ENCODE measurements at regions not wholly inside any gene's neighbourhood (a gene's known extent, or its start where the extent isn't known, plus 50 kb on each side); places are given as distances from the start of the nearest gene placed in this dataset.

DNA sequence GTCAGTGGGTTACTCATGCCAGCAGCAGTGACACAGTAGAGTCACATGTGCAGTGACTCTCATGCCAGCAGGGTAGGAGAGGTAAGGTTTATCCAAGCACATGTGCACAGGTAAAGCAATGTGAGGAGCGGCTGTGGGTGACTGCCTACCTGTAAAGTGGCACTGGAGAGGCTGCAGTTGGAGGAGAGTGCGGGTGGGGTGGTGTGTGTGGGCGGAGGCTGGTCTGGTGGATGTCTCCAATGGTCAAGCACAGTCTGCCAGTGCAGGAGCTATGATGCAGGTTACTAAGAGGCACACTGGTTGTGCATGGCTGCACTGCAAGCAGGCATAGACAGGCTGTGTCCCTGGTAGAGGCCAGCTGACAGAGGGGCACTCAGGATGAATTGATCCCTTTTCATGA is 588.2 kb upstream of the FTMT start:
- no peak for TF ChIP-seq POLR2A (IDR thresholded peaks at IDR 0.05)
- TF ChIP-seq, protein P1, sequence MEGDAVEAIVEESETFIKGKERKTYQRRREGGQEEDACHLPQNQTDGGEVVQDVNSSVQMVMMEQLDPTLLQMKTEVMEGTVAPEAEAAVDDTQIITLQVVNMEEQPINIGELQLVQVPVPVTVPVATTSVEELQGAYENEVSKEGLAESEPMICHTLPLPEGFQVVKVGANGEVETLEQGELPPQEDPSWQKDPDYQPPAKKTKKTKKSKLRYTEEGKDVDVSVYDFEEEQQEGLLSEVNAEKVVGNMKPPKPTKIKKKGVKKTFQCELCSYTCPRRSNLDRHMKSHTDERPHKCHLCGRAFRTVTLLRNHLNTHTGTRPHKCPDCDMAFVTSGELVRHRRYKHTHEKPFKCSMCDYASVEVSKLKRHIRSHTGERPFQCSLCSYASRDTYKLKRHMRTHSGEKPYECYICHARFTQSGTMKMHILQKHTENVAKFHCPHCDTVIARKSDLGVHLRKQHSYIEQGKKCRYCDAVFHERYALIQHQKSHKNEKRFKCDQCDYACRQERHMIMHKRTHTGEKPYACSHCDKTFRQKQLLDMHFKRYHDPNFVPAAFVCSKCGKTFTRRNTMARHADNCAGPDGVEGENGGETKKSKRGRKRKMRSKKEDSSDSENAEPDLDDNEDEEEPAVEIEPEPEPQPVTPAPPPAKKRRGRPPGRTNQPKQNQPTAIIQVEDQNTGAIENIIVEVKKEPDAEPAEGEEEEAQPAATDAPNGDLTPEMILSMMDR (IDR thresholded peaks at IDR 0.05) = no peak
- DNase-seq = peak; percentile 23 to 56
- no peaks in the 10 kb centered on the region for H3K9me3 ChIP-seq
- no peak overlapping the region for H3K27ac ChIP-seq
- H3K27me3 ChIP-seq = no peaks in the 10 kb centered on the region
- intact Hi-C loops (cut with DNase I) = no loop called here
- H3K4me1 ChIP-seq = no peaks in the 10 kb centered on the region
- WGBS, 2 donors = 30 to 34% methylated on average over 3 of the region's 3 CpGs
- no peak overlapping the region for H3K4me3 ChIP-seq (replicated peaks in 1 of 3)
- H3K36me3 ChIP-seq = no peaks in the 10 kb centered on the region

DNA sequence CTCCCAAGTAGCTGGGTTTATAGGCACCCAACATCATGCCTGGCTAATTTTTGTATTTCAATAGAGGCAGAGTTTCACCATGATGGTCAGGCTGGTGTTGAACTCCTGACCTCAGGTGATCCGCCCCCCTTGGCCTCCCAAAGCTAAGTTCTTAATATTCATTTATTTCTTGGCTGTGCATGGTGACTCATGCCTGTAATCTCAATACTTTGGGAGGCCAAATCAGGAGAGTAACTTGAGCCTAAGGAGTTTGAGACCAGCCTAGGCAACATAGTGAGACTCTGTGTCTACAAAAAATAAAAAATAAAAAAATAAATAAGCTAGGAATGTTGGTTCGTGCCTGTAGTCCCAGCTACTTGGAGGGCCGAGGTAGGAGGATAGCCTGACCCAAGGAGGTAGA is 587.1 kb upstream of the FTMT start:
- Histone ChIP-seq H3K4me1 (no peaks in the 10 kb centered on the region), H3K36me3 (no peaks in the 10 kb centered on the region), H3K27me3 (no peaks in the 10 kb centered on the region), H3K27ac (no peak overlapping the region), H3K4me3 (replicated peaks in 1 of 3) (no peak overlapping the region), H3K9me3 (no peaks in the 10 kb centered on the region)
- intact Hi-C loops (cut with DNase I) = no loop called here
- 83 to 93% methylated on average over 3 of the region's 3 CpGs for WGBS, 2 donors
- DNase-seq = no peak
- no peak for TF ChIP-seq POLR2A (IDR thresholded peaks at IDR 0.05)
- TF ChIP-seq, protein P1 (IDR thresholded peaks at IDR 0.05) = no peak

DNA sequence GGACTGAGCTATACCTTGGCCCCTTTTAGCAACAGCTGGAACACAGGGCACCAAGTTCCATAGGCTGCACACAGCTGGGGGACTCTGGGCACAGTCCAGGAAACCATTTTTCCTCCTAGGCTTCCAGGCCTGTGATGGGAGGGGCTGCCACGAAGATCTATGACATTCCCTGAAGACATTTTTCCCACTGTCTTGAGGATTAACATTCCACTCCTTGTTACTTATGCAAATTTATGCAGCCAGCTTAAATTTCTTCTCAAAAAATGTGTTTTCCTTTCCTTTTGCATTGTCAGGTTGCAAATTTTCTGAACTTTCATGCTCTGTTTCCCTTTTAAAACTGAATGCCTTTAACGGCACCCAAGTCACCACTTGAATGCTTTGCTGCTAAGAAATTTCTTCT is 580.1 kb upstream of the FTMT start:
- Histone ChIP-seq H3K4me1 (no peaks in the 10 kb centered on the region), H3K27me3 (no peaks in the 10 kb centered on the region), H3K9me3 (no peaks in the 10 kb centered on the region), H3K4me3 (replicated peaks in 1 of 3) (no peak overlapping the region), H3K36me3 (no peaks in the 10 kb centered on the region), H3K27ac (no peak overlapping the region)
- DNase-seq = no peak
- TF ChIP-seq POLR2A (IDR thresholded peaks at IDR 0.05) = no peak
- TF ChIP-seq, protein P1 (IDR thresholded peaks at IDR 0.05) = no peak
- intact Hi-C loops (cut with DNase I) = no loop called here
- 57 to 73% methylated on average over 2 of the region's 2 CpGs for WGBS, 2 donors

DNA sequence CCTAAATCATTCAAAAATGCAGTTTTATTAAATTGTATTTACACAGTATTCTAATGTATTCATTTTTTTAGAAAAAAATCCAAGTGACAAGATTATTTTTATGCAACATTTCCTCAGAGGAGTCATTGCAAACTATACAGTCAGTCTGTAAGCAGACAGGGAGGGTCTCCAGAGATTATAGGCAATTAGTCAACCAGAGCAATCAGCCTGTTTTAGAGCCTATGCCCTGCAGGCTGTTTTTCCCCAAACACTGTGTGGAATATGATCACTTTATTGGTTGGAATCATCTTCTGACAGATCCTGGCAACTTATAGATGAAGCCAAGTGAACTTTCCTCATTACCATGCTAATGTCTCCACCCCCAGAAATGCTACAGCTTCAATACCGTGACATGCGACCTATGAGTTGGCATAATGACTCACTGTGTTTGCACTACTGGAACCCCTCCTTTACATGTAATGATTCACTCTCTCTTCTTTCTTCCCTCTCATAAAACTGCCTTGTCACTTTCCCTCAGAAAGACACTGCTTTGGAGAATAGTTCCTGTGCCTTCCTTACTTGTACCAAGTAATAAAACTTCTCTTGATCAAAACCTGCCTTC is 577.7 kb upstream of the FTMT start:
- no peak for TF ChIP-seq POLR2A (IDR thresholded peaks at IDR 0.05)
- Histone ChIP-seq H3K27me3 (no peaks in the 10 kb centered on the region), H3K36me3 (no peaks in the 10 kb centered on the region), H3K4me3 (replicated peaks in 1 of 3) (no peak overlapping the region), H3K27ac (no peak overlapping the region), H3K4me1 (no peaks in the 10 kb centered on the region), H3K9me3 (no peaks in the 10 kb centered on the region)
- intact Hi-C loops (cut with DNase I) = no loop called here
- 70 to 89% methylated on average over 2 of the region's 2 CpGs for WGBS, 2 donors
- DNase-seq = no peak

DNA sequence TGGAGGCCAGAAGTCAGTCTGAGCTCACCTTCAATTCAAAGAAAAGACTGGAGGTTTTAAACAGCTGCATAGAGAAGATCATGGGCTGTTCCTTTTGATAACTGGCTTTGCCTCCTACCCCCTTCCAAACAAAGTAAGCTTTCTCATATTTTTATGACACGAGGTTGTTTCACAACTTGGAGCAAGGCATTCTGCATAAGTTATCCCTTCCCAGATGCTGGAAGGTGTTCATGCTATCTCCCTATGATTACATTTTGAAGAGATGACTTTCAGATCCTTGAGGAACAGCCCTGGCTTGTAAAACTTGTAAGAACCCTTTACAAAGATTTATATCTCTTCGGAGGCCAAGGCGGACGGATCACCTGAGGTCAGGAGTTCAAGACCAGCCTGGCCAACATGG is 571.9 kb upstream of the FTMT start:
- Histone ChIP-seq H3K27me3 (no peaks in the 10 kb centered on the region), H3K4me3 (replicated peaks in 1 of 3) (no peak overlapping the region), H3K4me1 (no peaks in the 10 kb centered on the region), H3K9me3 (no peaks in the 10 kb centered on the region), H3K27ac (no peak overlapping the region), H3K36me3 (no peaks in the 10 kb centered on the region)
- DNase-seq = no peak
- no peak for TF ChIP-seq POLR2A (IDR thresholded peaks at IDR 0.05)
- TF ChIP-seq, protein P1 (IDR thresholded peaks at IDR 0.05) = no peak
- intact Hi-C loops (cut with DNase I) = no loop called here
- 92 to 94% methylated on average over 4 of the region's 4 CpGs for WGBS, 2 donors

Data from thyroid gland (tissue), 4 donors.